Neural progenitor cell (in vitro differentiated cells): ENCODE measurements at regions not wholly inside any gene's neighbourhood (a gene's known extent, or its start where the extent isn't known, plus 50 kb on each side); places are given as distances from the start of the nearest gene placed in this dataset.
"Not testable (repeated sequence)": the region's sequence is repeated elsewhere in the genome, so short reads cannot be mapped to it uniquely, and the experiment has no call there.

Experiments used
- DNase-seq: peaks from one replicate; pipeline ENCODE4 v3.0.0-alpha.2; 2016; ENCODE audit warnings: low spot score
- H2AFZ ChIP-seq: fragments of 200-600 bp; sonication (generic); replicated peaks from 2 replicates; pipeline ENCODE4 v1.6.1; 2016; ENCODE audit warnings: antibody characterized with exemption
- H3F3A ChIP-seq: fragments of 200-600 bp; sonication (generic); 2 replicates; pipeline ENCODE4 v1.6.1; 2016; ENCODE audit warnings: antibody characterized with exemption, low read depth
- H3K27ac ChIP-seq: fragments of 200-600 bp; sonication (generic); 2 replicates; pipeline ENCODE4 v1.5.1; 2016; ENCODE audit warnings: mild to moderate bottlenecking
- H3K27me3 ChIP-seq: fragments of 200-600 bp; sonication (generic); 2 replicates; pipeline ENCODE4 v1.6.1; 2016; ENCODE audit warnings: mild to moderate bottlenecking, moderate library complexity
- H3K36me3 ChIP-seq: fragments of 200-600 bp; sonication (generic); 2 replicates; pipeline ENCODE4 v1.5.1; 2016
- H3K4me1 ChIP-seq: fragments of 200-600 bp; sonication (generic); 2 replicates; pipeline ENCODE4 v1.6.1; 2016; ENCODE audit warnings: mixed run types
- H3K4me2 ChIP-seq: fragments of 200-600 bp; sonication (generic); 2 replicates; pipeline ENCODE4 v1.6.1; 2016
- H3K4me3 ChIP-seq: fragments of 200-600 bp; sonication (generic); 2 replicates; pipeline ENCODE4 v1.5.1; 2016
- H3K79me2 ChIP-seq: fragments of 200-600 bp; sonication (generic); 2 replicates; pipeline ENCODE4 v1.6.1; 2016; ENCODE audit warnings: low read depth
- H3K9ac ChIP-seq: fragments of 200-600 bp; sonication (generic); 2 replicates; pipeline ENCODE4 v1.6.1; 2016
- H3K9me3 ChIP-seq: fragments of 200-600 bp; sonication (generic); 2 replicates; pipeline ENCODE4 v1.5.1; 2016; ENCODE audit warnings: low read depth
- H4K20me1 ChIP-seq: fragments of 200-600 bp; sonication (generic); 2 replicates; pipeline ENCODE4 v1.6.1; 2016; ENCODE audit warnings: low read depth
- H3K27ac Mint-ChIP-seq: 3 replicates; pipeline ENCODE4 v1.8.0; 2021; ENCODE audit warnings: mixed read lengths
- H3K27me3 Mint-ChIP-seq: 2 replicates; pipeline ENCODE4 v1.8.0; 2022; ENCODE audit warnings: low read depth, mild to moderate bottlenecking, inconsistent platforms, moderate library complexity, mixed read lengths; ENCODE audit not compliant: insufficient read depth
- H3K36me3 Mint-ChIP-seq: 3 replicates; pipeline ENCODE4 v1.8.0; 2021; ENCODE audit warnings: mixed read lengths
- H3K4me1 Mint-ChIP-seq: 3 replicates; pipeline ENCODE4 v1.8.0; 2021; ENCODE audit warnings: mixed read lengths
- H3K4me3 Mint-ChIP-seq: 3 replicates; pipeline ENCODE4 v1.8.0; 2021; ENCODE audit warnings: mild to moderate bottlenecking, moderate library complexity, mixed read lengths
- H3K9me3 Mint-ChIP-seq: 3 replicates; pipeline ENCODE4 v1.8.0; 2020; ENCODE audit warnings: mixed read lengths

DNA sequence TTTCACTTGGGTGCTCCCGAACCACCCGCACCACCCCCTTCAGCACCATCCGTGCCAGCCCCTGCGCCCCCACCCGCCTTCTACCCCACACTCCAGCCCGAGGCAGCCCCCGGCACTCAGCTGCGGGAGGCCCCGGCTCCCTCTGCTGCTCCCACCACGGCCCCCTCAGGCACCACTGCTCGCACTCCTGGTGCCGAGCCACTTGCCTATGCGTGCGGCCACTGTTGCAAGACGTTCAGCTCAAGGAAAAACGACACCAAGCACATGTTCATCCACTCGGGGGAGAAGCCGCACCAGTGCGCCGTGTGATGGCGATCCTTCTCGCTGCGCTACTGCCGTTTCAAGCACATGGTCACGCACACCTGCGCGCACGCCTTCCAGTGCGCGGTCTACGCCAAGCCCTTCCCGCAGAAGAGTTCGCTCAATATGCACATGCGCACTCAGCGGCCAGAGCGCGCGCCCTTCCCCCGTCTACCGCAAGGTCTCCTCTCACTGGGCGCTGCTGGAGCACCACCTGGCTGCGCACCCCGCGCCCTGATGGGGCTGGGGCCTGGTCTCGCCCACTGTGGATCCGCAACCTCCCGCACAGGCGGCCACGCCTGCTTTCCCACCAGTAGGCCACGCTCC is 88.4 kb downstream of the LIMS4 start:
- not testable (repeated sequence) for H2AFZ ChIP-seq, H3K4me3 ChIP-seq, H3K4me1 Mint-ChIP-seq, H3K9me3 Mint-ChIP-seq, H3K4me1 ChIP-seq, H3K79me2 ChIP-seq, H3K4me3 Mint-ChIP-seq, H3K27me3 Mint-ChIP-seq, DNase-seq, H3K36me3 Mint-ChIP-seq, H3K27ac ChIP-seq, H3F3A ChIP-seq, H3K4me2 ChIP-seq, H3K27ac Mint-ChIP-seq, H3K27me3 ChIP-seq, H3K9me3 ChIP-seq, H3K36me3 ChIP-seq, H3K9ac ChIP-seq, H4K20me1 ChIP-seq

DNA sequence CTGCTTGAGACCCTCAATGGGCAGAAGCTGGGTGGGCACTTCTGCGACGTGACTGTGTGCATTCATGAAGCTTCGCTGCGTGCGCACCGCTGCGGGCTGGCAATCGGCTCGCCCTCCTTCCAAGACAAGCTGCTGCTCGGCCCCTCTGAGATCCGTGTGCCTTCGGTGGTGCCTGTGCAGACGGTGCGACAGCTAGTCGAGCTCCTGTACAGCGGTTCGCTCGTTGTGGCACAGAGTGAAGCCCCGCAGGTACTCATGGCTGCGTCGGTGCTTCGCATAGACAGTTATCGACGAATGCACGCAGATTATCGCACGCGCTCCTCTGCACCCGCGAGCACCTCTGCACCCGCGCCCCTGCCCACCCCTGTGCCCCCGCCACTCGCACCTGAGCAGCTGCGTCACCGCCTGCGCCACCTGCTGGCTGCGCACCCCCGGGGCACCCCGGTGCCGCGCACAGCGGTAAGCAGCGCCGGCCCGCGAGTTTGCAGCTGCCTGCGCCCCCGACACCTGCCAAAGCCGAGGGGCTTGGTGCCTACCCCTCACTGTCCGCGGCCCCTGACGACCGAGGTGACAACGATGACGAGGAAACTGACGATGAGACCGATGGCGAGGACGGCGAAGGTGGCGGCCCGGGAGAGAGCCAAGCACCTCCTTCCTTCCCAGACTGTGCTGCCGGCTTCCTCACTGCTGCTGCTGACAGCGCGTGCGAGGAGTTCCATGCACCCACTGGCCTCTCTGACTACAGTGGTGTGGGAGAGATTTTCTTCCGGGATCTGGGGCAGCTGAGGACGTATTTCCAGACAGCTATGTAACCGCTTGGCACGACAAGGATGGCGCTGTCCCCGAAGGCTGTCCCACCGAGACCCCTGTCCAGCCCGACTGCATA is 89.2 kb downstream of the LIMS4 start:
- not testable (repeated sequence) for H3K4me1 Mint-ChIP-seq, H3K9me3 Mint-ChIP-seq

GRCh38 chr2:110373519-110373918 is 99.1 kb downstream of the LIMS4 start:
- H3K4me1 Mint-ChIP-seq, H3K36me3 Mint-ChIP-seq, H3K9ac ChIP-seq, H3K27me3 ChIP-seq, H3K9me3 Mint-ChIP-seq, H3K4me1 ChIP-seq, H3K9me3 ChIP-seq, H3K27ac ChIP-seq, H3K4me3 Mint-ChIP-seq, H3K79me2 ChIP-seq, H3K4me3 ChIP-seq, H3F3A ChIP-seq, H3K4me2 ChIP-seq, DNase-seq, H4K20me1 ChIP-seq, H3K27me3 Mint-ChIP-seq, H3K36me3 ChIP-seq, H3K27ac Mint-ChIP-seq, H2AFZ ChIP-seq: not testable (repeated sequence)

More for the DNA sequence above, 89.2 kb downstream of the LIMS4 start:
- H4K20me1 ChIP-seq, H3K36me3 ChIP-seq, H3F3A ChIP-seq, H3K9ac ChIP-seq, H3K79me2 ChIP-seq, H3K27me3 ChIP-seq, H2AFZ ChIP-seq, H3K27me3 Mint-ChIP-seq, H3K36me3 Mint-ChIP-seq, H3K4me2 ChIP-seq, H3K9me3 ChIP-seq, DNase-seq, H3K27ac Mint-ChIP-seq, H3K4me3 ChIP-seq, H3K4me1 ChIP-seq, H3K27ac ChIP-seq, H3K4me3 Mint-ChIP-seq: not testable (repeated sequence)

- not testable (repeated sequence) for H3K4me3 ChIP-seq, H2AFZ ChIP-seq, H3K4me1 ChIP-seq, H3K27ac ChIP-seq, H3K79me2 ChIP-seq, DNase-seq, H3K27me3 ChIP-seq, H3K27ac Mint-ChIP-seq, H3K9me3 ChIP-seq, H4K20me1 ChIP-seq, H3F3A ChIP-seq, H3K9me3 Mint-ChIP-seq, H3K4me3 Mint-ChIP-seq, H3K4me1 Mint-ChIP-seq, H3K4me2 ChIP-seq, H3K36me3 Mint-ChIP-seq, H3K36me3 ChIP-seq, H3K27me3 Mint-ChIP-seq, H3K9ac ChIP-seq
Measured at GRCh38 chr2:110371633-110372032, 101.0 kb downstream of the LIMS4 start.

- not testable (repeated sequence) for H3K4me3 Mint-ChIP-seq, H3K9me3 Mint-ChIP-seq, H3K4me1 ChIP-seq, H3K27ac Mint-ChIP-seq, H3K9ac ChIP-seq, H3K27me3 Mint-ChIP-seq, H3K36me3 Mint-ChIP-seq, H3K9me3 ChIP-seq, H3K27ac ChIP-seq, H3K4me2 ChIP-seq, H3K4me1 Mint-ChIP-seq, H4K20me1 ChIP-seq, H3K36me3 ChIP-seq, DNase-seq, H3F3A ChIP-seq, H3K27me3 ChIP-seq, H2AFZ ChIP-seq, H3K79me2 ChIP-seq, H3K4me3 ChIP-seq
Measured at GRCh38 chr2:110357616-110358015, 115.0 kb downstream of the LIMS4 start.

GRCh38 chr2:110354294-110355018 is 118.2 kb downstream of the LIMS4 start:
- H3K4me2 ChIP-seq, H3K9me3 Mint-ChIP-seq: not testable (repeated sequence)

DNA sequence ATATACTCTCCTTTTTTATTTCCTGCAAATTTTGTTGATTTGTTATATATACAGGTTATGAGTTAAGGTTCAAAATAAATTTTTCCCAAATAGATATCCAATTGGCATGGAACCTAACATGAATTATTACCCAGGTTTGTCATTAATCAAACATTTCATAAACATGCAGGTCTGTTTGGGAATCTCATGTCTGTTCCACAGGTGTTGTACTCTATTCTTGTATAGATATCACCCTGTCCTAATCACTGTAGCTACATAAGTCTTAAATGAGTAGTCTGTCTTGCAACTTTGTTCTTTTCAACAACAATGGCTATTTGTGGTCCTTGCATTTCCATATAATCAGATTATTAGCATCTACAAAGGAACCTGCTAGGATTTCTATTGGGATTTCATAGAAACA is 121.9 kb downstream of the LIMS4 start:
- not testable (repeated sequence) for H3K4me1 Mint-ChIP-seq, H3K36me3 ChIP-seq, H2AFZ ChIP-seq, H3K4me3 Mint-ChIP-seq, H3K4me2 ChIP-seq, H3K27me3 ChIP-seq, H3K9me3 ChIP-seq, H3K4me1 ChIP-seq, DNase-seq, H4K20me1 ChIP-seq, H3K9ac ChIP-seq, H3F3A ChIP-seq, H3K9me3 Mint-ChIP-seq, H3K36me3 Mint-ChIP-seq, H3K27ac ChIP-seq, H3K4me3 ChIP-seq, H3K27me3 Mint-ChIP-seq, H3K79me2 ChIP-seq, H3K27ac Mint-ChIP-seq

More at GRCh38 chr2:110354294-110355018, 118.2 kb downstream of the LIMS4 start:
- H4K20me1 ChIP-seq, H3K27ac Mint-ChIP-seq, H3F3A ChIP-seq, H3K36me3 ChIP-seq, H3K9ac ChIP-seq, H3K27me3 ChIP-seq, H3K4me3 ChIP-seq, H2AFZ ChIP-seq, H3K36me3 Mint-ChIP-seq, H3K27me3 Mint-ChIP-seq, H3K9me3 ChIP-seq, H3K79me2 ChIP-seq, H3K4me3 Mint-ChIP-seq, H3K4me1 Mint-ChIP-seq, DNase-seq, H3K4me1 ChIP-seq, H3K27ac ChIP-seq: not testable (repeated sequence)

DNA sequence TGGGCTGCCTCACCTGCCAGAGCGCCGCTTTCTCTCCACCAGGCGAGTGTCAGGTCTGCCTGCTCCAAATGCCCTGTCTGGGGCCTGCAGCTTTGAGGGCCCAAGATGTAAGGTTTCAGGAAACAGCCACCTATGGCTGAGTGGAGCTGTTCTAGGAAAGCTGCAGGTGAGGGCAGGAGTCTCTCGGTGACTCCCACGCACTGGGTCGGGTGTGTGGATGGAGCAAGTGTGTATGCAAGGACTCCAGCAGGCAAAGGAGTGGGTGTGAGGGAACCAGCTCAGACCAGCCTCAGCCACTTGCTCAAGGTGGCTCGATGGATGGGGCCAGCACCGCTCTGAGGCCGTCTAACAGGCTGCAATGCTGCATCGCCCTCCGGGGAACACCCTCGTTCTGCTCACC is 123.7 kb downstream of the LIMS4 start:
- not testable (repeated sequence) for H3K9me3 Mint-ChIP-seq, H3F3A ChIP-seq, H3K27me3 Mint-ChIP-seq, H3K27ac ChIP-seq, H3K9ac ChIP-seq, H3K27me3 ChIP-seq, H3K4me3 Mint-ChIP-seq, H3K4me1 Mint-ChIP-seq, H3K36me3 Mint-ChIP-seq, H4K20me1 ChIP-seq, H3K79me2 ChIP-seq, H3K36me3 ChIP-seq, H3K4me3 ChIP-seq, DNase-seq, H3K4me1 ChIP-seq, H3K9me3 ChIP-seq, H2AFZ ChIP-seq, H3K27ac Mint-ChIP-seq, H3K4me2 ChIP-seq
